ENCODE measurements at regions not wholly inside any gene's neighbourhood (a gene's known extent, or its start where the extent isn't known, plus 50 kb on each side); places are given as distances from the start of the nearest gene placed in this dataset.

DNA sequence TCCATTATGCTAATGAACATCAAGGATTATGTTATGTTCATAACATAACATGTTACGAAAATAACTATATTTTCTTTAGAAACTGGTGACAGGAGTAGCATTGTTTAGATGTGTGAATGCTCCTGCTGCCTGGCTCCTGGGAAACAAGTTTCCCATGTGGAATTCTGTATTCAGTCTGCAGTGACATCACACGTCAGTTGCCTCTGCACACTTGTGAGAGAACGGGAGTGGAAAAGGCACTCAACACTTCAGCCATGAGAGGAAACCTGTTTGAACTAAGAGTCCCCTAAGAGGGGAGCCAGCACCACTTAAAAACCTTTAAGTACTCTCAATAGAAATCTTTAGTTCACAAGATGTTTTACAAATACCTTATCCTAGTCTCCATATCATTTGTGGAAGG, 140.3 kb upstream of the FAM20C start:
- in situ Hi-C loops (cut with HindIII; ENCODE audit: low sequenced_read_pairs), result no loop called here
- TF ChIP-seq, protein P1, sequence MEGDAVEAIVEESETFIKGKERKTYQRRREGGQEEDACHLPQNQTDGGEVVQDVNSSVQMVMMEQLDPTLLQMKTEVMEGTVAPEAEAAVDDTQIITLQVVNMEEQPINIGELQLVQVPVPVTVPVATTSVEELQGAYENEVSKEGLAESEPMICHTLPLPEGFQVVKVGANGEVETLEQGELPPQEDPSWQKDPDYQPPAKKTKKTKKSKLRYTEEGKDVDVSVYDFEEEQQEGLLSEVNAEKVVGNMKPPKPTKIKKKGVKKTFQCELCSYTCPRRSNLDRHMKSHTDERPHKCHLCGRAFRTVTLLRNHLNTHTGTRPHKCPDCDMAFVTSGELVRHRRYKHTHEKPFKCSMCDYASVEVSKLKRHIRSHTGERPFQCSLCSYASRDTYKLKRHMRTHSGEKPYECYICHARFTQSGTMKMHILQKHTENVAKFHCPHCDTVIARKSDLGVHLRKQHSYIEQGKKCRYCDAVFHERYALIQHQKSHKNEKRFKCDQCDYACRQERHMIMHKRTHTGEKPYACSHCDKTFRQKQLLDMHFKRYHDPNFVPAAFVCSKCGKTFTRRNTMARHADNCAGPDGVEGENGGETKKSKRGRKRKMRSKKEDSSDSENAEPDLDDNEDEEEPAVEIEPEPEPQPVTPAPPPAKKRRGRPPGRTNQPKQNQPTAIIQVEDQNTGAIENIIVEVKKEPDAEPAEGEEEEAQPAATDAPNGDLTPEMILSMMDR (IDR thresholded peaks at IDR 0.05; ENCODE audit: low read depth, low read length, missing control alignments), result no peak

DNA sequence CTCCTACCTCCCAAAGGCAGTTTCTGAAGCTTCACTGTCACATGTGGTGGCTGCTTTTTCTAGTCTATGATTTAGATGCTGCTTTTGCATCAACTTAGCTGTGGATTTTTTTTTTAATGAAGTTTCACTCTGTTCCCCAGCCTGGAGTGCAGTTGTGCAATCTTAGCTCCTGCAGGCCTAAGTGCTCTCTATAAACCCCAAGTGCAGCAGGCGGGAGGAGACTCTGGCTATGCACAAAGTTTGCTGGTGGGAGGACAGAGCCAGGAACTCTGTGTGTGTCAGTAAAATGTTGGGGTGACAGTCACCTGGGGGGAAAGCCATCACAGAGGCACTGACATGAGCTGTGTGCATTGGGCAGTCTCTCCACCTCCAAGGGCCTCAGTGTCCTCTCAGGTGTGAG, 138.8 kb upstream of the FAM20C start:
- TF ChIP-seq, protein P1 (IDR thresholded peaks at IDR 0.05; ENCODE audit: low read depth, low read length, missing control alignments), result no peak
- in situ Hi-C loops (cut with HindIII; ENCODE audit: low sequenced_read_pairs), result no loop called here
- H3K4me3 ChIP-seq (ENCODE audit: low read depth, low read length), result no peak overlapping the region
- DNase-seq (ENCODE audit: low read depth), result no peak

More for the DNA sequence above, 140.3 kb upstream of the FAM20C start:
- H3K4me3 ChIP-seq (ENCODE audit: low read depth, low read length), result no peak overlapping the region
- no peak for DNase-seq (ENCODE audit: low read depth)

DNA sequence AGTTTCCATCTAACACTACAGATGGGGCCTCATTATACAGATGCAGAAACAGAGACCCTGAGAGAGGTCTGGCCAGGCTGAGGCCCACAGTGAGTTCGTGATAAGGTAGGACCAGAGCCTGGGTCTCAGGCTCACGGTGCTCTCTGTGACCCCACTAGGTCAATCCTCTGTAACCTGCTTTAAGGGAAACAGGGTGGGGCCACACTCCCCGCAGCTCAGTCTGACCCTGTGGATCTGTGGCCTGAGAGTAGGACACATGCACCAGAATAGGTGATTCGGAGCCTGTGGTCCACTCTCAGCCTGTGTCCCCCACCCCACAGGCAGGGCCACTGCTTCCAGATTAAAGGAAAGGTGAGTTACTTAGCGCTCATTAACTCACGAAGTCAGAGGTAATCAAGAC, 137.8 kb upstream of the FAM20C start:
- in situ Hi-C loops (cut with HindIII; ENCODE audit: low sequenced_read_pairs), result no loop called here
- TF ChIP-seq, protein P1 (IDR thresholded peaks at IDR 0.05; ENCODE audit: low read depth, low read length, missing control alignments), result no peak
- no peak for DNase-seq (ENCODE audit: low read depth)
- H3K4me3 ChIP-seq (ENCODE audit: low read depth, low read length), result no peak overlapping the region

DNA sequence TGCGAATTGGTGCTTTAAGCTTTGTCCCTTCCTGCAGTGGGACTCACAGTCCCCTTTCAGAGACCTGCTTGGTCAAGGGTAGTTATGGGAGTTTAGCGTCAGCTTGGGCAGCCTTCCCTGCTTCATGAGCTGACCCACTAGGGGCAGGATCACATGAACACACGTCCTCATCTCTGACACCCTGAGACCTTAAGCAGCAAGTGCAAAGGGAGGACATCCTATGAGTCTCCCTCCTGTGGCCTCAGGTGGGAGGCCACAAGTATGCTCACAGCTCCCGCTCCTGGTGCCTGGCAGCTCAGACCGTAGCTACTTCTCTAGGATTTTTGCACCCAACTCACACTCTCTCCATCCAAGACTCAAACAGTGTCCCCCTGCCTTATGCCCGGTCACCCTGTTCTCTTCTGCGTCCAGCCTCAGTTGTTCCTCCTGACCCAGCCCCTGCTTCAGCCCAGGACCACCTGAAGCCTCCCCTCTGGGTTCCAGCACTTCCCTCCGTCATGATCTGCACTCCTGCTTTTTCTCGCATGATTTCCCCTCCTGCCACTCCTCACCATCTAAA, 136.6 kb upstream of the FAM20C start:
- TF ChIP-seq, protein P1 (IDR thresholded peaks at IDR 0.05; ENCODE audit: low read depth, low read length, missing control alignments), result no peak
- in situ Hi-C loops (cut with HindIII; ENCODE audit: low sequenced_read_pairs), result no loop called here
- no peak for DNase-seq (ENCODE audit: low read depth)
- H3K4me3 ChIP-seq (ENCODE audit: low read depth, low read length), result no peak overlapping the region

DNA sequence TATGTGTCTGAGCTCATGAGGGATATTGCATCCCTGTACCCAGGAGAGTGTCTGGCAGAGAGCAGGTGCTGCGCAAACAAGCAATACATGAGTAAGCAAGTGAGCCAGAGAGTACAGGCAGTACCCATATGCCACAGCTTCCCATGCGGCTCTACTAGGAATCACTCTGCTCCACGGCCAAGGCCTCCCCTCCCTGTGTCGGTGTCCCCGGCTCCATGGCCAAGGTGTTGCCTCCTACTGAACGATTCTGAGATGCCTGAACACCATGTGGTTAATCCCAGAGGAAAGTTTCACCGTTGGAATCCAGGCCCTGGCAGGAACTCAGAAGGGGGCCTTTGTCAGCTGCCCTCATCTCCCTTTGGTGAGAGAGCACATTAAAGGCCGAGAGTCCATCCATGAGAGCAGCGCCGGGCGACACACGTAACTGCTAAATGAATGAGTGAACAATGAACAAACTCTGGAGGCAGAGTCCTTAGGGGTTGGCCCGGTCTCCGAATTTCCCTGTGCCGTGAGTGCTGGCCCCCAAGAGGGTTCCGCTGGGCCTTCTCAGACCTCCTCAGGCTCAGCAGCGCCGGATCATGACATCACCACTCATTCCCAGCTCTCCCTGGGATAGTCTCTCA, 136.0 kb upstream of the FAM20C start:
- no peak for DNase-seq (ENCODE audit: low read depth)
- in situ Hi-C loops (cut with HindIII; ENCODE audit: low sequenced_read_pairs), result no loop called here
- no peak overlapping the region for H3K4me3 ChIP-seq (ENCODE audit: low read depth, low read length)
- TF ChIP-seq, protein P1 (IDR thresholded peaks at IDR 0.05; ENCODE audit: low read depth, low read length, missing control alignments), result no peak

DNA sequence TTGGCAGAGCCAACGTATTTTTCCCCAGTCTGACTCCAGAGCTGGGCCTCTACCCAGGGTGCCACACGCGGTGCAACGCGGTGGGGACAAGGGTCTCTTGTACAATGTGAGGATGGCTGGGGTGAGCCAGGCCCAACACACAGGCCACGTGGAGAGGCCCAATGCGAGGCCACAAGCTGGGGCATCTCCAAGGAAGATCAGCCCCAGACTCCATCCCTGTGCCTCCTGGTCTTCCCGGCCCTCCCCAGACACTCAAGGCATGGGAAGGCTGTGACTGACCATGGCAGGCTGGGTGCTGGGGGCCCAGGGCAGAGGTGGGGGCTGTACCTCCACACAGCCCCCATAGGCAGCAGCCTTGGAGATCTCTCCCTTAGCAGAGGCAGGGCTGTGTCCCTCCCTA, 135.3 kb upstream of the FAM20C start:
- no peak for DNase-seq (ENCODE audit: low read depth)

More for the DNA sequence above, 135.3 kb upstream of the FAM20C start:
- TF ChIP-seq, protein P1 (IDR thresholded peaks at IDR 0.05; ENCODE audit: low read depth, low read length, missing control alignments), result no peak
- no peak overlapping the region for H3K4me3 ChIP-seq (ENCODE audit: low read depth, low read length)
- in situ Hi-C loops (cut with HindIII; ENCODE audit: low sequenced_read_pairs), result no loop called here
